Spleen (tissue), 11 donors: ENCODE measurements at regions not wholly inside any gene's neighbourhood (a gene's known extent, or its start where the extent isn't known, plus 50 kb on each side); places are given as distances from the start of the nearest gene placed in this dataset.

Source experiments
- DNase-seq: peaks from one replicate; pipeline ENCODE4 v3.0.0-alpha.2; 2020
- H3K27ac ChIP-seq, 8 donors: fragments of 200-600 bp; sonication (generic) in 7 of 8; 1 replicate in 4 of 8; 2 replicates in 4 of 8; pipeline versions ENCODE4 v1.5.0 to v1.8.0; 2016 to 2021; ENCODE audit warnings: inconsistent platforms in 4 of 8, mild to moderate bottlenecking in 4 of 8, moderate library complexity in 1 of 8
- H3K27me3 ChIP-seq, 7 donors: fragments of 200-600 bp; sonication (generic) in 6 of 7; replicated peaks in 1 of 7; 1 replicate in 4 of 7; 2 replicates in 3 of 7; pipeline versions ENCODE4 v1.5.0 to v1.8.0; 2016 to 2021; ENCODE audit warnings: inconsistent platforms in 3 of 7, mild to moderate bottlenecking in 1 of 7
- H3K36me3 ChIP-seq, 6 donors: fragments of 200-600 bp; sonication (generic) in 5 of 6; 1 replicate in 4 of 6; 2 replicates in 2 of 6; pipeline versions ENCODE4 v1.5.0 to v1.8.0; 2016 to 2021; ENCODE audit warnings: inconsistent platforms in 2 of 6
- H3K4me1 ChIP-seq, 6 donors: fragments of 200-600 bp; sonication (generic) in 5 of 6; 1 replicate in 3 of 6; 2 replicates in 3 of 6; pipeline versions ENCODE4 v1.5.0 to v1.8.0; 2016 to 2021; ENCODE audit warnings: inconsistent platforms in 3 of 6
- H3K4me3 ChIP-seq, 8 donors: fragments of 200-600 bp; sonication (generic) in 7 of 8; 1 replicate in 4 of 8; 2 replicates in 4 of 8; pipeline versions ENCODE4 v1.5.0 to v1.8.0; 2016 to 2021; ENCODE audit warnings: inconsistent platforms in 4 of 8, mild to moderate bottlenecking in 4 of 8, moderate library complexity in 2 of 8
- H3K9me3 ChIP-seq, 8 donors: fragments of 200-600 bp; sonication (generic) in 7 of 8; 1 replicate in 4 of 8; 2 replicates in 4 of 8; pipeline versions ENCODE4 v1.5.0 to v1.8.0; 2016 to 2021; ENCODE audit warnings: inconsistent platforms in 4 of 8
- CTCF ChIP-seq, 11 experiments: fragments of 200-600 bp in 7 of 11; fragments of 450-650 bp in 4 of 11; sonication (generic) in 4 of 11; IDR thresholded peaks in 8 of 11; conservative IDR thresholded peaks in 3 of 11; 1 replicate in 7 of 11; 2 replicates in 4 of 11; pipeline versions ENCODE4 v1.4.0 to v1.8.0; 2016 to 2021; ENCODE audit warnings: antibody characterized with exemption in 11 of 11, inconsistent platforms in 4 of 11, mild to moderate bottlenecking in 1 of 11
- POLR2A ChIP-seq, 3 donors: fragments of 450-650 bp; IDR thresholded peaks; one replicate each; pipeline ENCODE4 v1.5.1; 2017; ENCODE audit warnings: antibody characterized with exemption in 3 of 3, mild to moderate bottlenecking in 1 of 3
- POLR2AphosphoS5 ChIP-seq, 3 donors: sonication (generic); formaldehyde crosslinking; IDR thresholded peaks; one replicate each; pipeline ENCODE4 v1.5.1; 2017; ENCODE audit warnings: antibody characterized with exemption in 3 of 3
- WGBS, 5 donors: extraction: QIAGEN DNeasy Blood & Tissue Kit in 3 of 5; methylation state at CpG; one replicate each; pipeline versions ENCODE4 v1.1.5 to v1.1.7; 2013 to 2018; 5-methylcytosine and 5-hydroxymethylcytosine counted together
- intact Hi-C: fragments of 100-400 bp; cut with DNase I; formaldehyde crosslinking; loops from one replicate; pipeline ENCODE4 v1.15.0; 2023; ENCODE audit warnings: low total_unique reads
- donor health status: healthy with polysubstance abuse.
- donor health status: DM: no; HTN: no; CAD: no; lungs with moderate emphysema.
- donor health status: DM: no; HTN: no; CAD: no.
- donor health status: Bipolar disorder and iron deficiency.
- donor health status: healthy.
- donor health status: DM: no; HTN: no; CAD: no.
- donor health status: DM: yes; HTN: yes; CAD: no.

DNA sequence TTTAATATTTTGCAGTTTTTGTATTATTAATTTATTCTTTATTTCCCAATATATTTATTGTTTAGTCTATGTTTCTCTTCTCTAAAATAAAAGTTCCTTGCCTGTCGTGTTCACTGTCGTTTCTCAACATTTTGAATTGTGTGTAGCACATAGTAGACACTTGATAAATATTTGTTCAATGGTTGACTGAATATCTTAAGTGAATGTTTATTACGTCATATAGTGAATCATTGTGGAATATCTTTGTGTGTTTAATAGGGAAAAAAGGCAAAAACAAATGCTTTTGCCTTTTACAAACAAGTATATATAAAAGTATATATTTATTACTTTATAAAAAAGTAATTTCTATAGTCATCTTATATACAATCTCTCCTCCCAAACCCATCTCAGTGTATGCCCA lies 572.3 kb downstream of the EPHA3 start:
- DNase-seq, result no peak
- WGBS, 5 donors, result 68 to 90% (median 77%) methylated on average over 3 of the region's 3 CpGs
- intact Hi-C loops, result no loop called here
- no peaks in the 10 kb centered on the region for H3K36me3 ChIP-seq
- H3K27me3 ChIP-seq, result no peaks in the 10 kb centered on the region
- H3K4me3 ChIP-seq, result no peak overlapping the region
- no peaks in the 10 kb centered on the region for H3K9me3 ChIP-seq
- no peaks in the 10 kb centered on the region for H3K4me1 ChIP-seq
- TF ChIP-seq CTCF (IDR thresholded peaks at IDR 0.05 in 8 of 11, conservative IDR thresholded peaks at IDR 0.05 in 3 of 11), result no peak
- TF ChIP-seq POLR2AphosphoS5 (IDR thresholded peaks at IDR 0.05), result no peak
- no peak for TF ChIP-seq POLR2A (IDR thresholded peaks at IDR 0.05)
- H3K27ac ChIP-seq, result no peak overlapping the region

DNA sequence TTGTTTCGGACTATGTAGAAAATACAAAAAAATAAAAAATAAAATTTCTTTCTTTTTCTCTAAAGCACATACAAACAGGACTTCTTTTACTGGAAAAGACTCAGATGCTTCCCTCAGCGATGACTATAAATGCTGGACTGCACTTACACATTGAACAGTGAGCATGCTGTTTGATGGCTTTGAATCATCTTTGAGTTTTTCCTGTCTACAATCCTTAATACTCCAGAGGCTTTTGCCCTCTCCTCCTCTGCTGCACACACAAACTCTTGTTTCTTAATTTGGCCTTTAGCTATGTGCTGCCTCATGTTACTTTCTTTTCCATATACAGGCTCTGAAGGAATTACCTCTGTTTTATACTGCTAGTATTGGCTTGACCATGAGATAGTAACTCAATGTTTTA lies 575.1 kb downstream of the EPHA3 start:
- no peak for DNase-seq
- TF ChIP-seq CTCF (IDR thresholded peaks at IDR 0.05 in 8 of 11, conservative IDR thresholded peaks at IDR 0.05 in 3 of 11), result no peak
- no peak overlapping the region for H3K4me3 ChIP-seq
- intact Hi-C loops, result no loop called here
- no peaks in the 10 kb centered on the region for H3K27me3 ChIP-seq
- H3K4me1 ChIP-seq, result no peaks in the 10 kb centered on the region
- WGBS, 5 donors, result 80 to 86% (median 83%) methylated on average over 2 of the region's 2 CpGs
- no peaks in the 10 kb centered on the region for H3K9me3 ChIP-seq
- H3K27ac ChIP-seq, result no peak overlapping the region
- no peaks in the 10 kb centered on the region for H3K36me3 ChIP-seq

GRCh38 chr3:89685731-89686130 lies 578.3 kb downstream of the EPHA3 start:
- 81 to 94% (median 92%) methylated on average over 1 of the region's 1 CpG for WGBS, 5 donors
- intact Hi-C loops, result no loop called here
- no peaks in the 10 kb centered on the region for H3K36me3 ChIP-seq
- H3K27me3 ChIP-seq, result no peaks in the 10 kb centered on the region
- no peak overlapping the region for H3K27ac ChIP-seq
- no peaks in the 10 kb centered on the region for H3K9me3 ChIP-seq
- DNase-seq, result no peak
- TF ChIP-seq POLR2A (IDR thresholded peaks at IDR 0.05) (no peak), CTCF (IDR thresholded peaks at IDR 0.05 in 8 of 11, conservative IDR thresholded peaks at IDR 0.05 in 3 of 11) (no peak), POLR2AphosphoS5 (IDR thresholded peaks at IDR 0.05) (no peak)
- H3K4me1 ChIP-seq, result no peaks in the 10 kb centered on the region
- H3K4me3 ChIP-seq, result no peak overlapping the region

- WGBS, 5 donors, result 37 to 78% (median 60%) methylated on average over 2 of the region's 2 CpGs
- Histone ChIP-seq H3K36me3 (no peaks in the 10 kb centered on the region), H3K9me3 (no peaks in the 10 kb centered on the region), H3K4me3 (no peak overlapping the region), H3K27ac (no peak overlapping the region), H3K4me1 (no peaks in the 10 kb centered on the region), H3K27me3 (no peaks in the 10 kb centered on the region)
- intact Hi-C loops, result no loop called here
- no peak for TF ChIP-seq POLR2AphosphoS5 (IDR thresholded peaks at IDR 0.05)
- no peak for TF ChIP-seq CTCF (IDR thresholded peaks at IDR 0.05 in 8 of 11, conservative IDR thresholded peaks at IDR 0.05 in 3 of 11)
- no peak for TF ChIP-seq POLR2A (IDR thresholded peaks at IDR 0.05)
- DNase-seq, result no peak
These were observed 583.2 kb downstream of the EPHA3 start for GRCh38 chr3:89690646-89691045.
